MV-4-11 (cell line): ENCODE measurements at regions not wholly inside any gene's neighbourhood (a gene's known extent, or its start where the extent isn't known, plus 50 kb on each side); places are given as distances from the start of the nearest gene placed in this dataset.
"Not testable (repeated sequence)": the region's sequence is repeated elsewhere in the genome, so short reads cannot be mapped to it uniquely, and the experiment has no call there.

Experiments
- DNase-seq: peaks from one replicate; lab custom pipeline; 2025; lab: John Stamatoyannopoulos, UW

GRCh38 chr2:47295131-47295980 is 73.8 kb upstream of the EPCAM start:
- no peak for DNase-seq

GRCh38 chr2:47293976-47294375 is 75.1 kb upstream of the EPCAM start:
- DNase-seq: no peak

GRCh38 chr2:47288864-47289263 is 80.2 kb upstream of the EPCAM start:
- peak; percentile 56 for DNase-seq

GRCh38 chr2:47283659-47284058 is 85.5 kb upstream of the EPCAM start:
- no peak for DNase-seq

GRCh38 chr2:47282621-47283272 is 86.4 kb upstream of the EPCAM start:
- no peak for DNase-seq

- not testable (repeated sequence) for DNase-seq
These were observed 89.6 kb upstream of the EPCAM start for GRCh38 chr2:47279525-47279924.

GRCh38 chr2:47277987-47278386 is 91.1 kb upstream of the EPCAM start:
- DNase-seq: no peak

GRCh38 chr2:47277187-47277586 is 91.9 kb upstream of the EPCAM start:
- DNase-seq: no peak

GRCh38 chr2:47276061-47276460 is 93.0 kb upstream of the EPCAM start:
- no peak for DNase-seq

GRCh38 chr2:47274054-47274782 is 94.9 kb upstream of the EPCAM start:
- no peak for DNase-seq

GRCh38 chr2:47272905-47273758 is 96.0 kb upstream of the EPCAM start:
- no peak for DNase-seq

- DNase-seq: peak; percentile 9
These were observed 95.9 kb upstream of the CALM2 start for GRCh38 chr2:47272031-47272864.

GRCh38 chr2:47271054-47272000 is 95.0 kb upstream of the CALM2 start:
- no peak for DNase-seq

- no peak for DNase-seq
These were observed 94.1 kb upstream of the CALM2 start for GRCh38 chr2:47270421-47270820.

- no peak for DNase-seq
These were observed 93.3 kb upstream of the CALM2 start for GRCh38 chr2:47269316-47270232.

GRCh38 chr2:47267711-47268086 is 91.4 kb upstream of the CALM2 start:
- DNase-seq: no peak

- DNase-seq: no peak
These were observed 90.8 kb upstream of the CALM2 start for GRCh38 chr2:47266939-47267710.

- no peak for DNase-seq
These were observed 89.5 kb upstream of the CALM2 start for GRCh38 chr2:47265751-47266231.
